NOMO-1 treated with dmso at 0.1 percent for 144 hours (cell line): ENCODE measurements at regions not wholly inside any gene's neighbourhood (a gene's known extent, or its start where the extent isn't known, plus 50 kb on each side); places are given as distances from the start of the nearest gene placed in this dataset.

ENCODE experiments used
- DNase-seq: peaks from one replicate; lab custom pipeline; 2025; ENCODE audit not compliant: unreplicated experiment; lab: John Stamatoyannopoulos, UW

DNA sequence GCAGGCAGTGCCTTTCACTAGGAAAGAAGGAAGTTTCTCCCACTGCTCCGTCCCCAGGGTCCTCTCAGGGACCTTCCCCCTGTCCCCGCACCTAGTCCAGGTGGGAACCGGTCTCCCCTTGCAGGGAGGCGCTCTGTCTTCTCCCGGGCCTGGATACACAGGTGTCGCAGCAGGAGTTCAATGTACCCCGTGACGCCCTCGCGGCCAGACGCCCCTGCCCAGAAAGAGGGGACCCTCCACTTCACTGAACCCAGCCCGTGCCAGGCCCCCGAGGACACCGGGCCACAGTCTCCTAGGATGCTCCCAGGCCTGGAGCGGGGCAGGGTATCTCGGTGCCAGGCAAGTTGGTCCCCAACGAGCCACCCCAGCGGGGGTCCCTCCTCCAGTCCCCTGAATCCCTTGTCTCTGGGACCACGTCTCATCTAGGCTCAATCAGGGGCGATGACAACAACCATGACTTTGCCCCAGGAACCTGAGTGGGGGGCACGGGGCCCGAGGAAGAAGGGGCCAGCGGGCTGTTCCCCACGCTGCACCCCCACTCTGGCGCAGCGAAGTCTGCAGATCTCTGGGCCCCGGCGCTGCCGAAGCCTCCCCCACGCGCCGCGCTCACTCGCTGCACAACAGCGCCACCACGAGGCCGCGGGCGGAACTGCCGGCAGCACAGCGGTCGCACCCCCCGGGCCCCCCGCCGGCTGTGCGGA is 103.0 kb downstream of the EDN3 start:
- peak; percentile 34 for DNase-seq

DNA sequence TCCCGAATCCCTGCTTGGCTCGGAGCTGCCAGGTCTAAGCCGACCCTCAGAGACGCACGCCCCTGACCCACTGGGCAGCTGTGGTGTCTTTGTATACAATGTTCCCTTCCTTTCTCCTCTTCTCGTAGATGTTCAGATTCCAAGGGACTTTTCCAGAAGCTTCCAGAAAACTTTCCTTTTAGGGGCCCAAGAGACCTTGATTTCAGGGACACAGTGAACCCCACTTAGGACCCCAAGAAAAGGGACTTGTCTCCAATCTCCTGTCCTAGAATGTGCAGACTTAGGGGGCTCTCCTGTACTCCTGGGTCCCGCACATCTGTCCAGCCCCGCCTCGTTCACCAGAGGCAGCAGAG is 103.5 kb downstream of the EDN3 start:
- no peak for DNase-seq

DNA sequence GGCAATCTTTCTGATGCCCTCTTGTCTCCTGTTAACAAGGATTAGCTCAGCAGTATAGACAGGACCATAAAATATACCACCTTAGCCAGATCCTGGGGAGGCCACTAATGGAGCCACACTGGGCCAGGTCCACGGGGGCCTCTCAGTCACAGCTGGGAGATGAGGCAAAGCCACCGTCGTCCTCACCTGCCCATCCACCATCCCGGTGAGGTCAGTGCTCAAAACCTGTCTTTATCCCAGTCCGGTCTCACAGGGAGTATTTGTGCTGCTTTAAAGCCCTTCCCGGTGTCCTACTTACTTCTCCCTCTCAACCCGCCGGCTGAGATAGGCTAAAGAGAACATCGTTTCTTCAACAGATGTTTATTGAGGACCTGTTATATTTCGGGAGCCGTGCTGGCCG is 104.3 kb downstream of the EDN3 start:
- no peak for DNase-seq

DNA sequence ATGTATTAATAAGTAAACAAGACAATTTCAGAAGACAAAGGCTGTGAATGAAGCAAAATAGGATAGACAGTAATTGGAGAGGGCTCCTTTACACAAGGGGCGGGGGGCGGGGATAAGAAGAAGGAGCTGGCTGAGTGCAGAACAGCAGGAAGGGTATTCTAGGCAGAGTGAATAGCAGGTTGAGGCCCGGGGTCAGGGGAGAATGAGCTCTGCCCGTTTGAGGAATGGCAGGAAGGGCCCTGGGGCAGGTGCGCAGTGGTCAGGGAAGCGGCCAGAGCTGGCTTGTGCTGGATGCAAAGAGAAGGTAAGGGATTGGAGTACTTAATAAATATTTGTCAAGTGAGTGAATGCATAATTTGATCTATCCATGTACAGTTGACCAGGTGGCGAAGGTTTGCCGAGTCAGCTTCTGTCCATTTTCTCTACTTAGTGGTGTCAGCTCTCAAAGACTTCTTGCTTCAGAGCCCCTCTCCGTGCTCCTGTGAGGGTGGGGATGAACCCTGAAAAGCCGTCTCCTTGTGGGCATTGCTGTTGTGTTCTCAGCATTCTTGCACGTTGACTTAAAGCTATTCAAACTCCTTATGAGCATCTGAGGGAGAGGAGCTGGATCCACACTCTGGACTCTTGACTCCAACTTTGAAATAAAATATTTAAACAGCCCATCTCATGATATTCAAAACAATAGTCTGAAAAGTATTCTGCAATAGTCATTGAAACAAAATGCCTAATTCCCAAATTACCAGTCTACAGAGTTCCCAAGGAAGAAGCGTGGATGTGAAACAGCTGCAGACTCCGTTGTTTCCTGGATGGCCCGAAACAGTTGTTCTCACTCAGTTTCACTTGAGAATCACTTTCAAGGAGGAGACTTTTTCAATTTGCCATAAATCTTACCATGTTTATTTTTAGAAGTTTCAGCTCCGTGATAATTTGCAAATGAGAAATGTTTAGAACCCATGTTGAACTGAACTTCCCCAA is 105.1 kb downstream of the EDN3 start:
- DNase-seq = no peak

DNA sequence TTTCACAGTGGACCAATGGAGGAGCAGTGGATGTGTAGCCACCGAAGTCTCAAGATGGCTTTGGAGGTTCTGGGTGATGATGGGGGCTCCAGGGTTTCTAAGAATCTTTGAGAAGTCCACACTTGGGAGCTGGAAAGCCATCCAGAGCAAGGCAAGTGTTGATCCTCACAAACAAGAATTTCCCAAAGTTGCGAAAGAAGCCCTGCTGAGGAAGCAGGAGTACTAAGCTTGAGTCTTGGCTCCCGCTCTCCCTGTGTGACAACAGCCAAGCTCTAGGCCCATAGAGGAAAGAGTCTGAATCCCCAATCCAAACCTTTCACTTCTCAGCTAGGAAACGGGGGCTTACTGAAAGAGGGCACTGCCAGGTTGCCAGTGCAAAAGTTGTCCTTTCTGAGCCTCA is 106.0 kb downstream of the EDN3 start:
- no peak for DNase-seq

DNA sequence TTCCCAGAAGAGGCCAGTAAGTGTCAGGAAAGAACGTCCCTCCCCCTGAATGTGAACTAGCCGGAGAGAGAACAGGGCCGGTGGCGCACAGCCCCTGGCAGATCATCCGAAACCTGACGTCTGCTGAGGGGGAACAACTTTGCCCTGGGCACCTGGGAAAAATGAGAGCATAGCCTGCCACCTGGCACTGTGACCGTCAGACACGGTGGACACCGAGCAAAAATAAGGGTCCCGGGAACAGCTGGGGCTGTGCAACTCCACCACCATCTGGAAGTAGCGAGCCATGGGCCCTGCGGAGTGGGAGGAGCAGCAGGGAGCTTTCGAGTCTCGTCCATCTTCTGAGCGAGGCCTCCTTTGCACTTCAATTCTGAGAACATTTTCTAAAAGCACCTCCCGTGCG is 110.8 kb downstream of the EDN3 start:
- DNase-seq = no peak

DNA sequence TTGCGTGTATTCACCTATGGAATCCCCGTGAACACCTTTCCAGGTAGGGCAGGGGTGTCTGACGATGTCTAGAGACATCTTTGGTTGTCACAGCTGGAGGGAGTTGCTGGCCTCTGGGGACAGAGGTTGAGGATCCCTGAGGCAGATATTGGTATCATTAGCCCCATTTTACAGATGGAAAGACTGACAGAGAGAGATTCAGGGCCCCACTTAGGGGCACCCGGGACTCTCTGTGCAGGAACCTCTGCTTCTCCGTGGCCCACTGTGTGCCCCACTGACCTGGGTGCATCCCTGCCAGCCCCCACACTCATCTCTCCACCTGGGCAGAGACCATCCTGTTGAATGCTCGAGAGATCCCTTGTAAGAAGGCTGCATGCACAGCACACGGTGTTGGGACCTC is 111.2 kb downstream of the EDN3 start:
- no peak for DNase-seq

DNA sequence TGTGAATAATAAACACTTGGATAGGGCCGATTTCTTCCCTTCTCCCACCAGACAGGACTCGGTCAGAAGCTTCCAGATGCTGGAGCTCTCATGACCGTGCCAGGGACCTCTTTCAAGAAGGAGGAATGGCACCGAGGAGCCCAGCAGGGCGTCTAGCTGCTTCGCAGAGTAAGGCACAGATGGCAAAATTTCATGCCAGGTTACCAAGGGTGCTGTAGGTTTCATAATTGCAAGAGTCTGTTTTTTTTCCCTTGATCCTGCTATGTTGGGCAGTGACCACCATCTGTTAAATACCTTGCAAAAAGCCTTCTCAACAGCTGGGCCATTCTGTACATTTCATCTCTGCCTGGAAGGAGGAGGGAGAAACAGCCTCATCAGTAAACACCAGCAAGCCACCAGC is 111.8 kb downstream of the EDN3 start:
- DNase-seq = no peak

DNA sequence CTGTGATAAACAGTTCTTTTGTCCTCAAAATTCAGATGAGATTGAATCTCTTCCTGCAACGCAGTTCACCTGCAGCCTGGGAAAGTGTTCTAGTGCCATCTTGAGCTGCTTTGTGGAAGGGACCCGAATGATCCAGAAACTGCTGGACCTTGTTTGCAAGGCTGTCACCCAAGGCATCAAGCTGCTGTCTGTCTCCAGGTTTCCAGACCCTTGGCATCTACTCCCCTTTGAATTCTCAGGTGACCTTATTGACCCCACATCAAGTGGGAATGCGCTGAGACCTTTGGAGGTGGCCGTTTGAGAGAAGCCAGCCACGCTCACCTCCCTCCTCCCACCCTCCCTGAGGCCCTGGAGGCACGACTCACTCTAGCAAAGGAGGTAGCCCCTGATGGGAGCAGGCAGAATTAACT is 112.5 kb downstream of the EDN3 start:
- no peak for DNase-seq

DNA sequence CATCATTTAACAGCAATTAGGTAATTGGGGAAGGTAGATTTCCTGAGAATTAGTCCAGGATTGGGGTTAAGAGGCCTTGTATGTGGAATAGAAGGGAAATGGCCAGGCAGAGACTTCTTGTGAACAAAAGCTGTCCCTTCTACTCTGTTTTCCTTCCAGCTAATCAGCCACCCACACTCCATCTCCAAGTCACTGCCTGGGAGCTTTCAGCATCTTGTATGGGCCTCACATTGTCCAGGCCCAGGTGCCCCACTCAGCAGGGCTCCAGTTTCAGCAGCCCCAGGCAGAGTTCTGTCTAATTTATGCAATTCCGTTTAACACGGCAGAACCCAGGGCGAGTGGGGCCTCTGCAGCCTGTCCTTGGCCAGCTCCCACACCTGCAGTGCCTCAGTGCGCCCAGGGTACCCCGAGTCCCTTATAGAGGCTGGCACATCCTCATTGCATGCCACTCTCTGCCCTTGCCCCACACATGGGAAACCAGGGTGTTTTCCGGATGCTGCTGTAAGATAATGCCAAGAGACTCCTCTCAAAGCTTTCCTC is 113.0 kb downstream of the EDN3 start:
- DNase-seq = no peak

DNA sequence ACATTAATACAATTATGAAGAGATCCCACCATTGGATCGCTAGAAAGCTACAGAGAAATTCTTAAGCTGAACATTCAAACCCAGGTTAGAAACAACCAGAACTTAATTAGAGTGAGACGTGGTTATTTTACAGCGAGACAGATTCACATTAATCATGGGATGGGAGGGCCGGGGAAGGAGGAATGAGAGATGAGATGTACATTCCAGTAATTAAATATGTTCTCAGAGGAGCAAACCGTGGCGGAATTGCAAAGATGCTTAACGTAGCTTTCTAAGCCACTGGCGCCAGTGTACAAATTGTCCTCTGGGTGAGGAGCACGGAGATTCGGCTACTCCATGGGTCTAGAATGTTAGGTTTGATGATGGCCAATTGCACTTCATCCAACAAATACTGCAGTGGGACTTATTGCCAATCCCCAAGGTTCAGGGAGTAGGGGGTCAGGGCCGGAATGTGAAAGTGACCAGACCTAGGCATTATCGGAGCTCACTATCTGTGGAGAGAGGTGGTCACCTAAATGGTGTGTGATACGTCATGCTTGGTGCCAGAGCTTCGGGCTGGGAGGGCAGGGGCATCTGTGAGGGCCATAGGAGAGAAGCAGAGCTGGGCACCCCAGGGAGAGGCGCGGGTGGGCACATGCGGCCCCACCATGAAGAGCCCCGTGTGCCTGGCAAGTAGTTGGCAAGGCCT is 114.7 kb downstream of the EDN3 start:
- DNase-seq = no peak

DNA sequence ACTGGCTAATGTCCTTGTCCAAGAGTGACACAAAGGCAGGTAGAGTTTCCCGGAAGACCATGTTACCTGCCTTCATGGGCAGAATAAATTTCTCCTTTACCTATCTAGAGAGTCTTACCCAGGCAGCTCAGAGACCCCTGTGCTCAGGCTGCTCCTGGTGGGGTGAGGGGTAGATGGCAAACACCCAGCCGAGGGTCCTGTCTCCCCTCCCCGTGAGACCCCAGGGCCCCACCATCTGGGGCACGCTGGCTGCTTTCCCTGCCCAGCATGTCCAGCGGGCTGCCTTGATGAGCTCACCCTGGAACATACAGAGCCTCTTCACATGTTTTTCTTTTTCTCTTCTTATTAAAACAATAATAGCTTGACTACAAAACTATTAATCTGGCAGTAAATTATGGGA is 116.5 kb downstream of the EDN3 start:
- no peak for DNase-seq

DNA sequence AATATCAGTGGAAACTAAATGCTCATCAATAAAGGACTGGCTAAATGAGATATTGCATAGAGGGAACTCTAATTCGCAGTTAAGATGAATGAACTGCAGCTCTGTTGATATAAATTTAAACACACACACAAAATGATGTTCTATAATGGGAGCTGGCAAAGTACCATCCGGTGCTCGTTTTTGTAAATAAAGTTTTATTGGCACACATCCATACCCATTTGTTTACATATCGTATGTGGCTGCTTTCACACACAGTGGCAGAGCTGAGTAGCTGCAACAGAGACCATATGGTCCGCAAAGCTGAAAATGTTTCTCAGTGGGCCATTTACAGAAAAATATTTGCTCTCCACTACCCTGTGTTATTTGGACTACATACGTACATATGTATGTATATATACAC is 120.7 kb downstream of the EDN3 start:
- no peak for DNase-seq

DNA sequence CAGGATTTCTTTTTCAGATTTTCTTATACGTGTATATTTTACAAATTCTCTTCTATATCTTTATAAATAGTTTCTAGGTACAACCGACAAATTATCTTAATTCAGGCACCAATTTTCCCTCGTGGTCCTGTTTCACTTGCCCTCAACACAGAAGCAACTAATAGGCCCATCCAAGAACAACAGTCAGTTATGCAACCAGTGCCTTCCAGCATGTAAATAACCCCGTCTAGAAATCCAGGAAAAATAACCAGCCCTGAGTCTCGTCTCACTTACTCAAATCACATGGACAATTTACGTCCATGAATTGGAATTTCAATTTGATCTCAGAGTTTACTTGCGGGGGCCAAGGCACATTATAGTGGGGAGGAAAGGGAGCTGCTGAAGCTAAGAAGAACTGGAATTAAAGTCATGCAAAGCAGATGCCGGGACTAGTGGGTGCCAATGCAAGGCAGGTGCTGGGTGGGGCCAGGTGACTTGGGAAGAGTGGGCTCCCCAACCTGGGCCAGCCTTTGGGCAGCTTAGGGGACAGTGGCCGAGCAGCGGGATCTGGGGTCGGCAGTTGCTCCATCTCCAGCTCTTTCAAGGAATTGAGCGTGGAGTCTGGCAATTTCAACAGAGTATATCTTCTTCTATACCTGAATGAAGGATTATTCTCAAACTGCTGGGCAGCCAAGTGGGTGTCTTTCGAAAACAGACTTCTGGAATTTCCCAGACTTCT is 121.7 kb downstream of the EDN3 start:
- no peak for DNase-seq

DNA sequence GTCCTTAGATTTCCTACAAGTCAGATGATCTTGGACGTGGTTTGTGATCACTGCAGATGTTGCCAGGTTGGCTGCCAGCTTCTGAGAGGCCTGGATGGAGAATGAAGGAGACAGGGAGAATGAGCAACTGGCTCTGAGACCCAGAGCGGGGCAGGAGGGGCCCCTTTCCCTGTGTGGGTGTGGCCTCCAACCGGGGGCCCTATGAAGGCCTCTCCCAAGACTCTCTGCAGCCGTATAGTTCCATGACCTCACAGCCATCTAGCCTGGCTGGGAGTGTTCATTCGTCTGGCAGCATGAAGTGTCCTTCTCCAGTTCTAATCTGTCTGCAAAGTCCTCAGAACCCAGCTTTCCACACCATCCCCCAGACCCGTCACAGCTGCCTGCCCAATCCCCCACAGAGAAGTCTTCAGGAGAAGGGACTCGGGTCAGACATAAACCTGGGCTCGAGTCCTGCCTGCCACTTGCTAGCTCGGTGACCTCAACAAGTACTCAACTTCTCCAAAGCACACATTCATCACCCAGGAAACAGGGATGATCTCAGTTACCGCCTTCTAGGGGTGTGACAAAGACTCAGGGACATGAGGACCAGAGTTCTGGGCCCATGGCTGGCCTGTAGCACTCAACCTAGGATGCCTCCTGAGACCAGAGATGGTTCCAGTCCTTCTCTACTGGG is 122.6 kb downstream of the EDN3 start:
- DNase-seq = no peak

DNA sequence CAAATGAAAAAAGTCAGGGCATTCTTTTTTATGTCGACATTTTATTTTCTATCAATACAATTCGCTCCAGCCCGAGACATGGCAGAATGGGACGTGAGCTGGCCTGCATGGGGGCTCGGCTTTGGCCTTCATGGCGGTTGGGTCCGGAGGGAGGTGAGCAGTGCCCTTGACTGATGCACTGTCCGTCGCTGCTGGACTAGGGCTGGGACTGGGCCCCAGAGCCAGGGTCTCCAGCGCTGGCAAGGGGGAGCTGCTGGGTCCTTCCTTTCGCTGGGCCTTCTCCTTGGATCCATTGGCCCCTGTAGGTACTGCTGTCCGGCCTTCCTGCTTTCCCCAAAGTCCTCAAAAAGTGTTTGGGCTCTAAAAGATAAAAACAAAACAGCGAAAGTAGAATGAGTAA is 124.6 kb downstream of the EDN3 start:
- DNase-seq = no peak

DNA sequence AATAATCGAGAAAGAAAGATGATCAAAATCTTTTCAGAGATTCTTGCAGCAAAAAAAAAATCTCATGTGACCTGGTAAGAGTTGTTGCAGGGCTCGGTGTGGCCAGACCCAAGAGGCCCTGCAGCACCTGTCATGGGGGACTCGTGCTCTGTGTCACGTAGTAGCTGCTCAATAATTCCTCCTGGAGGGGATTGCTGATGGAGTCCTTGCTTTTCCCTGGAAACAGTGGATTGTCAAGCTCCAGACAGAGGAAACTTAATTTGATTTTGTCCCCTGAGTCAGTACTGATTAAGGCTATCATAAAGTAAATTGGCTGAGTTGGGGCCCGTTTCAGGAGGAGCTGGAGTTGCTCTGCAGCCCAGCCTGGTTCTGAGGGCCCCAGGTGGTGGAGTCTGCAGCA is 125.2 kb downstream of the EDN3 start:
- no peak for DNase-seq

DNA sequence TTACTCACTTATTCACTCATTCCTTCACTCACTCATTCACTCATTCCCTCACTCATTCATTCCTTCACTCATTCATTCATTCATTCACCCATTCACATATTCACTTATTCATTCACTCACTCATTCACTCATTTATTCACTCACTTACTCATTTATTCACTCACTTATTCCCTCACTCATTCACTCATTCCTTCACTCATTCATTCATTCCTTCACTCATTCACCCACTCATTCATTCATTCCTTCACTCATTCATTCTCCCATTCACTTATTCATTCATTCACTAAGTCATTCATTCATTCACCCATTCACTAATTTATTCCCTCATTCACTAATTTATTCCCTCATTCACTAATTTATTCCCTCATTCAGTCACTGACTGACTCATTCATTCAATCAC is 127.6 kb downstream of the EDN3 start:
- no peak for DNase-seq

DNA sequence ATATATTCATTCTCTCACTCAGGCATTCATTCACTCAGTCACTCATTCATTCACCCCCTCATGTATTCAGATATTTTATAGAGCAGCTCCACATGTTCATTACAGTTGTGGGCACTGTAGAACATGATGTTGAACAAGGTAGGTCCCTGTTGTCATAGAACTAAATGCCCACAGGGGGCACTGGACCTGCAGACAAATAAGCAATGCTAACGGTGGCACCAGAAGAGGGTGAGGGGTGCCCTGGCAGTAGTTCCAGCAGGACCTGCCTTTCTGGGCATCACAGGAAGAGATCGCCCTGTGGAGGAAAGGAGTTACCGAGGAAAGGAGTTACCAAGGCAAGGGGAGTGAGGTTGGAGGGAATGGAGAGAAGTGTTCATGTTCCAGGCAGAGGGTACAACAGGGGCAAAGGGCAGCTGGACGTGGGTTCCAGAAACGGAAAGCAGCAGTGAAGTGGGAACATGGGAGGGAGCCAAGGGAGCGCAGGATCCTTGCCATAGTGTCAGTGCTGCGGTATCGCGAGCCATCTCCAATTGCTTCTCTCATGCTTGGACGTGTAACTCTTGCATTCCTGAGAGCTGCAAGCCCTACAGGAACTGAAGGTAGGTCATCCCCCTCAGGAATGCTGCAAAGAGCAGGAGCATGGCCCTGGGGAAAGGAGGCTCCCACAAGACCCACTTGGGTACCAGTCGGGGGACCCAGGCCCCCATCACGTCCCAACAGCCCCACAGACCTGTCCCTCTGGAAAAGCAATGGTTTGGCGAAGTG is 128.2 kb downstream of the EDN3 start:
- DNase-seq = no peak

DNA sequence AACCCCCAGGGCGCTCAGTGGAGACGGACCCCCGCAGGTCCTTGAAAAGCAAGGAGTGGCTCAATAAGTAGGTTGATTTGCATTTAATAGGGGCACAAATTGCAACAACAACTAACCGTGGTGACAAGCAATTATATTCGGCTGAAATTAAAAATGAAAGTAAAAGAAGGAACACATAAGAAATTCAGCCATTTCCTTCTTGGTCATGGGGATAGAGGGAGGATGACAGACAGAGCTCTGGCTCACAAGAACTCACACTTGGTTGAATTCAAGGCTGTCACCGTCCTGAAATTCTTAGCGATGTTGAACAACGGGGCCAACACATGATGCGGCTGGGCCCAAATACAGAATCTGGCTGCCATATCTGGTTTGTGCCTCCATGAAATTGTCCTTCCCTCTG is 129.0 kb downstream of the EDN3 start:
- peak; percentile 20 for DNase-seq
